Skeletal muscle cell (primary cell): ENCODE measurements at regions not wholly inside any gene's neighbourhood (a gene's known extent, or its start where the extent isn't known, plus 50 kb on each side); places are given as distances from the start of the nearest gene placed in this dataset.
"Not testable (repeated sequence)": the region's sequence is repeated elsewhere in the genome, so short reads cannot be mapped to it uniquely, and the experiment has no call there.

Source experiments
- DNase-seq: peaks from one replicate; pipeline ENCODE4 v3.0.0-alpha.2; 2010; ENCODE audit warnings: low read depth
- H3K4me3 ChIP-seq: 2 replicates; pipeline ENCODE4 v1.5.1; 2011; ENCODE audit warnings: low read depth, mild to moderate bottlenecking, control low read depth, low read length, moderate library complexity

DNA sequence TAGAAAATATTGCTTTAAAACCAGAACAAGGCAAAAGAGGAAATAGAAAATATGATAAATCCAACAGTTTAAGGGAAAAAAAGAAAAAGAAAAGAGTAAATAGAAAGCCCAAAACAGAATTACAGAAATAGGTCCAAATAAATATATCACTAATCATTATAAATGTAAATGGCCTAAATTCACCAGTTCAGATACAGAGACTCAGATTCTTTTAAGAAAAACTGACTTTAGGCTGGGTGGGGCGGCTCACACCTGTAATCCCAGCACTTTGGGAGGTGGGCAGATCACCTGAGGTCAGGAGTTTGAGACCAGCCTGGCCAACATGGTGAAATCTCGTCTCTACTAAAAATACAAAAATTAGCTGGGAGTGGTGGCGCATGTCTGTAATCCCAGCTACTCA is 79.7 kb upstream of the RASGRP1 start:
- H3K4me3 ChIP-seq, DNase-seq: not testable (repeated sequence)

DNA sequence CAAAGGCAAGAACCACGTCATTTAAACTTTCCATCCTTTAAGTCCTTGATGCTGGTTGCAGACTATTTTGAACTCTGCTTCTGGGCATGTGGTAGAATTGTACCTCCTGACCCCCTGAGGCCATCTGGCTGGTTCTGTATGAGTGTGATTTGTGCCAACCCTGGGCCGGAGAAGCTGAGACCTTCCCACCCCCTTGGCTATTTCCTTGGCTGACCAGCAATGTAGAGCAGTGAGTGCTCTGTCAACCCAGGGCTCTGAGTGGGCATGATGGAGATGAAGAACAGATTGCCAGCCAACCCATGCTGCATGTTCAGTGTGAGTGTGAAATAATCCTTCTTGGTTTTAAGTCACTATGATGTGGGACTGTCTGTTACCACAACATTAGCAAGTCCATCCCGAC is 82.1 kb upstream of the RASGRP1 start:
- no peak overlapping the region for H3K4me3 ChIP-seq
- no peak for DNase-seq

DNA sequence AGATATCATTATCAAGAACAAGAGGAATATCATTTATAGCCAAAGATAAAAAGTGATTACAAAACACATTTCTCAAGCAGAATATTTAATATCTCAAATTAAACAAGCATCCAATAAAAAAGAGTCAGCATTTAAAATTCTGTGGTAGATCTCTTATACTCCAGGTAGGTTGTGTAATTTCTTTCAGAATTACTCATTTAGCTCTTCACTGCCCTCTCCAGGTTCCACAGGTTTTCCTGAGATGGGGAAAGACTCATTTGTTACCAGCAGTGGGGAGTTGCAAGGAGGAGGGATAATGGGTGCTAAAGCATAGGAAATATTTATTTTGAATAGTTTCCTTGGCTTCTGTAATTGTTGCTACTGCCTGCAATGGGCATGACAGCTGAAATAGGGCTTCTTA is 83.1 kb upstream of the RASGRP1 start:
- H3K4me3 ChIP-seq, result no peak overlapping the region
- no peak for DNase-seq

DNA sequence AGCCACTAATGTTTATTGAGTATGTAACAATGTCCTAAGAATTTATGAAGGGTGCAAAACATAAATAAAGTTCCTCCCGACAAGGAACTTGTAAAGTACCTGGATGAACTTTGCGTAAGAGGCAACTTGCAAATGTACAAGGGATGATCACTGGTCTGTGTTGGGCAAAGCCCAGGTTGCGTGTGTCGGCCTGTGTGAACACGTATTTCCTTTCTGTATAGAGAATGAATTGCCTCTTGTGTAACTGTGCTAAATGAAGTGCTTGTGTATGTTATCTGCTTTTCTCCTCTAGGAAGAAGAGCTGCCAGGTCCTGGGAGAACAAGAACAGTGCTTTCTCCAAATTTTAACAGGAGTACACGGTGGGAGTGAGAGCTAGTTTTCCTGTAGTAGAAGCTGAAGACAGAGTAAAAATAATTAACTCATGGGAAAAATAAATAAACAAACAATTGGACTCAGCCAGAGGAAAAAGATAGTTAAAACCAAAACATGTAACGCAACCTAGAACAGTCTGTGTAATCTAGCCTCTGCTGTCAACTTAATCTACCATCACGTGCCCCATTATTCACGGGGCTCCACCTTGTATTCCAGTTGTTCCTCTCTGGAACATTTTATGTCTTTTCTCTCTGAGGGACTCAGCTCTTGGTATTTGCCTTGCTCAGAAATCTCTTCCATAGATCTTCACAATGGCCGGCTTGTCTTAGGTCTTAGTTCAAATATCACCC is 83.7 kb upstream of the RASGRP1 start:
- DNase-seq, result no peak
- H3K4me3 ChIP-seq, result no peak overlapping the region

DNA sequence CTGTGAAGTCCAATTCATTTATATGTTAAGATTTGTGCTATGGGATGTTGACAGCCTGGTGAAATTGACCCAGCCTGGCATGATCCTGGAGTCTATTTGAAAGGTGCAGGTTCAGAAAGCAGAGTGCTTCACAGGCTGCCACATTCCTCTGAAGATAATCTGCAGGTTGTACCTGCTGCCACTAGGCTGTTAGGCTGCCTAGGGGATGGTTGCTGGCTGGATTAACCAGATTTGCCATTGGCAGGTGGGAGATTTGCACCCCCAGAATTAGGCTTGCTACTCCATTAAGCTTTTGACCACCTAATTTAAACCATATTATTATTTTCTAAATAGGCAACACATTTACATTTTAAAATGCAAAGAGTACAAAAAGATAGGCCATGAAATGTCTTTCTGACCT is 85.8 kb upstream of the RASGRP1 start:
- DNase-seq, result no peak
- H3K4me3 ChIP-seq, result no peak overlapping the region

DNA sequence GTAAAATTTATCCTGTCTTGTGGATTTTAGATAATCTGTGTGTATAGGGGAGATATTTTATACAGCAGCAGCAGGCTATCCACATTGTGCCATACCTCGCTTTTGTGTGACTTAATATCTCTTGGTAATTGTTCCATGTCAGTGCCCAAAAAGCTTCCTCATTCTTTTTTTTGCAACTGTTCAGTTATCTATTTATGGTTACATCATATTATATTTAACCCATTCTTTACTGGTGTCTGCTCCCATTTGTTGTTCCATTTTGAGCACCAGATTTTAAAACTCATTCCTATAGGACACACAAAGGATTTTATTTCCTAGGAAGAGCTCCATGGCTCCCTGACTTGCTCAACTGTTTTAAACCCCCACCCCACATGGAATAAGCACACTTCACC is 86.3 kb upstream of the RASGRP1 start:
- H3K4me3 ChIP-seq, result no peak overlapping the region
- no peak for DNase-seq

DNA sequence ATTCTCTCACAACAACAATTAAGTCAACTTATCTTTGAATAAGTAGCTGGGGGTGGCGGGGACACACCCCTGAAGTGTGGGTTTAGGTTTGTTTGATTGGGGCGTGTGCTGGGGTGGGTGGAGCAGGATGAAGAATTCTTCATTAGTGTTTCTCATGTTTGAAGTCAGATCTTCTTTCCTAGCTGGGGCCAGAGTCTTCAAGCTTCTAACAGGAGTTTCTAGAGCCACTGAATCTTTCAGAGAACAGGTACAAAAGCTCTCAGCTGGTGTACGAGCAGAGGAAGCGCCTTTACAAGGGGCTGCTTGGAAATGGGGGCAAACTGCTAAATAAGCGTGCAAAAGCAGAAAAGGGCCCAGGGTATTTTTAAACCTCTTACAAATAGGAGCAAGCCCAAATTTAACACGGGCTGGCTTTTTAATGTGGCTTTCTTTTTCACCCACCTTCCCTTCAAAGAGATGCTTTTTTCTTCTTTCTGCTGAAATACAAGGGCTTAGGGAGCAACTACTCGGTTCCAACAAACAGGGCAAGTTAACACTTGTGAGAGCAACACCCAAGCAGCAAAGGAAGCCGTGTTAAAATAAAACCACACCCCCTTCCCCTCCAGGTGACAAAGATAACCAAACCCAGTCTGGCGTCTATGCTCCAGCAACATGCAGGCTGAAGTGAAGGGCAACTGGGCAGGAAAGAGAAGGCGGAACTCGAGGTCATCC is 86.9 kb upstream of the RASGRP1 start:
- H3K4me3 ChIP-seq, result no peak overlapping the region
- DNase-seq, result no peak

DNA sequence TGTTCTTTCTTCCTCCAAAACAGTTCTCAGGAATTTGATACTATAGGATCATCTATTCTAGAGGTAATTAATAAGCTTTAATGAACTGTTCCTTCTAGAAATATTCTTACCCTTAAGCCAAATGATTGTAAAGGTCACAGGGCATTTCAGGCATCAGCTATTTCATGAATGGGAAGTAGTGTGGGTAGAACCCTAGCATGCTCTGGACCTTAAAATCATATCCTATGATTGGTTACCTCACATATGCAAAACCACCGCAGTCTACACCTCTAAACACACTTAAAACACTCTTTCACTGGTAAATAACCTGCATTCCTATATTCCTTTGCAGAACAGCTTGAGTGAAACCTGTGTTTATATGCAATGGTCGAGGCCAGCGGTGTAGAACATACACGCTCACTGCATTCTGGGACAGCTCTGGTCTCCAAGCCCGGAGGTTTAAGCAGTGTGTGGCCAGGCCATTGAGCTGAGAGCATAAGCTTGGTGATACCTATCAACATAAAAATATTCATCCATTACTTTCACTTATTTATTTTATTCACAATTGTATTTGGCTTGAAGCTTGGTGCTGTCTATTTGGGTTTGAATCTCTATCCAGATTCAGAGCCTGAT is 87.7 kb upstream of the RASGRP1 start:
- no peak overlapping the region for H3K4me3 ChIP-seq
- DNase-seq, result no peak

DNA sequence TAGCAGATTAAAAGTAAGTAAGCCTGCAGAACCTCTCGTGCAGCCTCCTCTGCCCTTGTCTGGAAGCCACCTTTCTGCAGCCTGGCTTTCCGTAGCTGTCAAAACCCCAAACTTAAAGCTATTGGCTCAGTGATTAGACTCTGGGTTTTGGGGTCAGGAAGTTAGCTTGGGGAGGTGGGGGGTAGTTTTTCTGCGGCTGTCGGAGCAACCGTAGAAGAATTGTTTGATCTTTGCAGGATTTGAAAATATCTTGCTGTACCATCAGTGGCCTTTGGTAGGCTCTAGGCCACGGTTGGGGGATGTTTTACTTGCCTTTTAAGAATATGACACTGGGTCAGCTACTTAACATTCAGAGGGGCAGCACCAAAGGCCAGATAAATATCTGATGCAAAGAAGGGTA is 88.4 kb upstream of the RASGRP1 start:
- no peak overlapping the region for H3K4me3 ChIP-seq
- DNase-seq, result no peak

DNA sequence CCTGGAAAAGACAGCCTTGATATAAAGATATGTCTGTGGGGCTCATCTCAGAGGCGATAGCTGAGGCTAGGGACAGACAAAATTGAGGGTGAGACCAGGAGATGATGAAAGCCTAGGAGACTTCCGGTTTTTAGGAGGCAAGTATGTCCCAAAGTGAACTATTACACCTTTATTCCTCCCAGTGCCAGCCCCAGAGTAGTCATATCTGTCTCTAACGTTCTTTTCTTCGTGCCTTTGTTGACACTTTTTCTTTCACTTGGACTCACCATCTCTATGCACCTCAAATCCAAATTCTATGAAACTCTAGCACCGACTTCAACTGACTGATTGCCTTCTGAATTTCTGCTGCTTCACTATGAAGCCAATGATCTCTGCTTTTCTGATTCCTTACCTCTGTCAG is 93.8 kb upstream of the RASGRP1 start:
- no peak for DNase-seq
- no peak overlapping the region for H3K4me3 ChIP-seq

DNA sequence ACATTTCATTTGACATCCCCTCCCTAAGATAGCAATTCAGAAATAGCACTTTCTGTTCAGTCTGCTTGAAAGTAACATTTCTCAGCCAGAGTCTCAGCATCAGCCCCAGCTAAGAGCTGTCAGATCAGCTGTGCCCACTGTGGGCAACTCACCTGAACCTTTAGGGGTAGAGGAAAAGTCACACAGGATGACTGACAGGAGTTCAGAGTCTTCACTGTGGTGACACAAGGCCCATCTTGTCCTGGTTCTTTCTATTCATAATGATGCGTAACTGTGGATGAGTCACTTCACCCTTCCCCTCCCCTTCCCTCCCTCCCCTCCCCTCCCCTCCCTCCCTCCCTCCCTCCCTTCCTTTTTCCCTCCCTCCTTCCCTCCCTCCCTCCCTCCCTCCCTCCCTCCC is 96.1 kb upstream of the RASGRP1 start:
- DNase-seq, result no peak
- no peak overlapping the region for H3K4me3 ChIP-seq

DNA sequence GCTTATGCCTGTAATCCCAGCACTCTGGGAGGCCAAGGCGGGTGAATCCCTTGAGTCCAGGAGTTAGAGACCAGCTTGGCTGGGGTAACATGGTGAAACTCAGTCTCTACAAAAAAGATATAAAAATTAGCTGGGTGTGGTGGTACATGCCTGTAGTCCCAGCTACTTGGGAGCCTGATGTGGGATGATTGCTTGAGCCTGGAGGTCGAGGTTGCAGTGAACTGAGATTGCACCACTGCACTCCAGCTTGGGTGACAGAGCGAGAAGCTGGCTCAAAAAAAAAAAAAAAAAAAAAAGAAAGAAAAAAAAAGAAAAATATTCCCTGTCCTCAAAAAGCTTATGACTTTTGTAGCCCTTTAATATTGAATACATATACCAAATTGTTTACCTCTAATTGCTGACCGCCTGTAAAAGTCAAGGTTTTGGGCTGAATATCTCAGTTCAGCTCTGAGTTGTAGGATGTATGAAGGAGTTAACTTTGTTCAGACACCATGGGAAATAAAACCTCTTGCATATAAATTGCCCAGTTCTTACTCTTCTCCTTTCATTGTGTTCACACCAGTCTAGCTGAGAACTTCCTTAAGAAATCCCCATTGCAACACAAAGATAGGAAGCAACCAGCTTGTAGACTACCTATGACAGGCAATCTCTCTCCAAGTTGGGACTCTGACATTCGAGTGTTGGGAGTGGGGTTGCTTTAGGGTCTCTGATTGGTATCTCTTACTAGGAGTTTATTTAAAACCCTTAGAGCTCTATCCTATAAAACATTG is 97.6 kb upstream of the RASGRP1 start:
- no peak for DNase-seq
- no peak overlapping the region for H3K4me3 ChIP-seq

DNA sequence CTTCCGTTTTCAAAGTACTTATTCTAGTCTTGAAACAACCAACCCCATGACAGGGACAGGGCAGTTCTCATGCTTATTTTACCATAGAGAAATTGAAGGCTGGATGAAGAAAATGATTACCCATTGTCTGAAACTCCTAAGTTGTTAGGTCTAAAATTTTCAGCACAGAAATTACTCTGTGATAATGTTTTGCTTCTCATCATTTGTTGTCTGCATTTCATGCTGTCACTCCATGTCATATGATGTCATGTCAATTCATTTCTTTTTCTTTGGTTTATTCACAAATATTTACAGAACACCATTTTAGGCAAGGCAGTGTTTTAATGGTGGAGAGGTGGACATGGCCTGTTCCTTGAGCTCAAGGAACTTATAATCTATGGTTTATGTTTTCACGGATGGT is 98.2 kb upstream of the RASGRP1 start:
- no peak for DNase-seq
- no peak overlapping the region for H3K4me3 ChIP-seq

DNA sequence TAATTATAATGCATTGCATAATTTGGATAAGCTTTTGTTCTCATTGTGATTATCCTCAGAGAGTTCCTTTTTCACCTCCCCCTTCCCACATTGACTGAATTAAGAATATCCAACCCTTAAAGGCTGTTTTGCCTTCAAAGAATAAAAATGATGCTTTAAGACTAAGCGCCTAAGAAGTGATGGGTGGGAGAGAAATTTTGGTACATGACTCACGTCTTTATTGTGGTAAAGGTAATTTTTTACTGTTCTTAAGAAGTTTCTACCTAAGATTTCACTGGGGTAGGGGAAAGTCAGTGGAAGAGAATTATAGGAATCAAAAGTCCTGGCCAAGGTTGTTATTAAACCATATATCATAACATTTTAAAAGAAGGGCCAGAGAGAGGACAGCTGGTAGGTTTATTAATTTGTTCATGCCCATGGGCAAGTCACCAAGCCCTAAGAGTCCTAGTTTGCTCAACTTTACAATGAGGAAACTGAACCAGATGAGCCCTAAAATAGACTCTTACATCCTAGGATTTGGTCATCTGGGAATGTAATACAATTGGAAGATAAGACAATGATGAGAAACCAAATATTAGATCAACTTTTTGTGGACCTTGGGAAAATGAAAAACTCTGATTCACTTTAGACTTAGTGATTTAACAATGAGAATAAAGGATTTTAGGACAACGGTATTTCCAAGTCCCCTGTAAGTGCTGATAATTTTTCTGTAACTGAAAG is 101.1 kb upstream of the RASGRP1 start:
- H3K4me3 ChIP-seq, result no peak overlapping the region
- DNase-seq, result no peak

DNA sequence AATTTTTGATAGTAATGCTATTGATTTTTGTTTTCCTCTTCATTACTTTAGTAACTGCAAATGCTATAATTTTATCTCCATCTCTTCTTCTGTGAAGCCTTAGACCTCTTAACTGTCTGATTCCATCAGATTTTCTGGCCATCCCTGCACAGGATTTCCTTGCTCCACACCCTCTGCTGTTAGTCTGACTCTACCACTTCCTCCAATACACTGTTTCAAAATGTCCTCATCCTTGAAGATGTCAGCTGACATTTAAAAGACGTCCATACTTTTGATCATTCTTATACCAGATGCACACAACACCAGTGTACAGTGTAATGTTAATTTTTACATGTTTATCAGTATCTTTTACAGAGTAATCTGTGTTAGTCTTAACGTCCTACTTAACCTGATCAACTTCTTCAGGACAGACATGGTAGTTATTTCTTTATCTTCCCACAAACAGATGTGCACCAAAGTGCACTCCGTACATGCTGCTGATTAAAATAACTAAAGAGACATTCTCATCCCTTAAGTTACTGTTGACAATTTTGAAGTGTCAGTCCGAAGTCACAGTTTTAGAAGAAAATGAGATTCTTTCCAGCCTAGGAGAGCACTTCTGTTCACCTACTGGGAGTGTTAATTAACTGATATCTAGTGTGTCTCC is 102.4 kb upstream of the RASGRP1 start:
- H3K4me3 ChIP-seq, result no peak overlapping the region
- DNase-seq, result no peak

DNA sequence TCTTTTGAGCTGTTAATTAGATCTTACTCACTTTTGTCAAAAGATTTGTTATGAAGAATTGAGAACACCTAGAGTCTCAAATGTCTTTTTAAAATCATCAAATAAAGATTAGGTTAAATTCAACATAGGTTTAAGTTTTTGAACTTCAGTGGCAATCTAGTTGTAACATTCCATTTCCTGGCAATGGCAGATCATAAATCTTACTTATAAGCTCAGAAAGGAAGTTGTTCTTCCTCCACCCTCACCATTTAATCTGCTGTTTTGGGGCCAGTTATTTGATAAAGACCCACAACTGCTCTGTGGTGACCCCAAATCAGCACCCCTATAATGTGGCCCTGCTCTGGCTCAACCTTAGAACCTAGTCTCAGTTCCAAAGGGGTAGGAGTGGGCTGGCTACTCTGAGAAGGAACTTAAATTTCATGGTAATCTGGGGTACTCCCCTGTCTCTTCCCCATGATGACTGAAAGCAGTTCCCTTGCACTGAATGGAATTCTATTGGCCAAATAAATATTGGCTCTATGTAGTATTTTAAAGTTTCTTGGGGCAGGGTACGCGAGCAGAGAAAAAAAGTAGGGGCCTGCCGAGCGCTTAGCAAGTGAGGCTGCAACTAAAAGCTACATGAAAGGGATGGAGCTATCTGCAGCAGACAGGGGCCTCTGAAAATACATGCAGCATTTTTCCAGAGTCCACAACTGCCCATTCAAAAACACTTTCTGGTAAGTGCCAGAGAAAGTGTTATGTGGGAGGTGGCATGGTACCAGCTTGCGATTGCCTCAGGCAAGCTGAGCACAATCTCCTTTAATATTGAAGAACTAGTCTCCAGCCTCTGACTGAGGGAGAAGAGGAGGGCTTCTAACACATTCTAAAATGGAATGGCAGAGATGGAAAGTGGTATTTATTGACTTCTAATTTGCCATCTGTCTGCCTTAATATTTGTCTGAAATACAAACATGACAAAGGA is 103.6 kb upstream of the RASGRP1 start:
- DNase-seq, result no peak
- H3K4me3 ChIP-seq, result no peak overlapping the region

DNA sequence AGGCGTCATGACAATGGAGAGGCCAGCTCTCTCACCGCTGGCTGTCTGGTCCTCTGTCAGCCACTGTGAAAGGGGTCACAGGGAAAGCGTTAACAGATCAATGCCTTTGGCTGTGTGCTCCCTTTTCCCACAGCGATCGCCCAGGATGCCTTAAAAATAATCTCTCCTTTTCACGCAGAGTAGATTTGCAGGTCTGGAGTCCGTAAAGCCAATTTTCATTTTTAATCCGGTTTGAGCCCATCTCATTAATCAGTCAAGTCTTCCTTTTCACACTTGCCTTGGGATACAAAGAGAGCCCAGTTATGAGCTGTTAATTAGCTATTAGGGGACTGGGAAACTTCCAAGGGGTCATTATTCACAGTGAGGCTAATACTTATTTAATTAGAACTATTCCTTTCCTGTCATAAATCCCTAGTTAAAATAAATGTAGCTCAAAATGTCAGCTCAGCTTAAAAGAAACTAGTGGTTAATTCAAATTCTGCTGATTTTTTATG is 104.3 kb upstream of the RASGRP1 start:
- no peak overlapping the region for H3K4me3 ChIP-seq
- no peak for DNase-seq
